ENCODE measurements at regions not wholly inside any gene's neighbourhood (a gene's known extent, or its start where the extent isn't known, plus 50 kb on each side); places are given as distances from the start of the nearest gene placed in this dataset.

GRCh38 chr1:14027099-14027498 lies 327.1 kb downstream of the PRDM2 start:
- TF ChIP-seq, protein P1, sequence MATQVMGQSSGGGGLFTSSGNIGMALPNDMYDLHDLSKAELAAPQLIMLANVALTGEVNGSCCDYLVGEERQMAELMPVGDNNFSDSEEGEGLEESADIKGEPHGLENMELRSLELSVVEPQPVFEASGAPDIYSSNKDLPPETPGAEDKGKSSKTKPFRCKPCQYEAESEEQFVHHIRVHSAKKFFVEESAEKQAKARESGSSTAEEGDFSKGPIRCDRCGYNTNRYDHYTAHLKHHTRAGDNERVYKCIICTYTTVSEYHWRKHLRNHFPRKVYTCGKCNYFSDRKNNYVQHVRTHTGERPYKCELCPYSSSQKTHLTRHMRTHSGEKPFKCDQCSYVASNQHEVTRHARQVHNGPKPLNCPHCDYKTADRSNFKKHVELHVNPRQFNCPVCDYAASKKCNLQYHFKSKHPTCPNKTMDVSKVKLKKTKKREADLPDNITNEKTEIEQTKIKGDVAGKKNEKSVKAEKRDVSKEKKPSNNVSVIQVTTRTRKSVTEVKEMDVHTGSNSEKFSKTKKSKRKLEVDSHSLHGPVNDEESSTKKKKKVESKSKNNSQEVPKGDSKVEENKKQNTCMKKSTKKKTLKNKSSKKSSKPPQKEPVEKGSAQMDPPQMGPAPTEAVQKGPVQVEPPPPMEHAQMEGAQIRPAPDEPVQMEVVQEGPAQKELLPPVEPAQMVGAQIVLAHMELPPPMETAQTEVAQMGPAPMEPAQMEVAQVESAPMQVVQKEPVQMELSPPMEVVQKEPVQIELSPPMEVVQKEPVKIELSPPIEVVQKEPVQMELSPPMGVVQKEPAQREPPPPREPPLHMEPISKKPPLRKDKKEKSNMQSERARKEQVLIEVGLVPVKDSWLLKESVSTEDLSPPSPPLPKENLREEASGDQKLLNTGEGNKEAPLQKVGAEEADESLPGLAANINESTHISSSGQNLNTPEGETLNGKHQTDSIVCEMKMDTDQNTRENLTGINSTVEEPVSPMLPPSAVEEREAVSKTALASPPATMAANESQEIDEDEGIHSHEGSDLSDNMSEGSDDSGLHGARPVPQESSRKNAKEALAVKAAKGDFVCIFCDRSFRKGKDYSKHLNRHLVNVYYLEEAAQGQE (IDR thresholded peaks at IDR 0.05; ENCODE audit: low read depth): no peak
- TF ChIP-seq TAF1 (IDR thresholded peaks at IDR 0.05; ENCODE audit: low read depth) (no peak), YY1 (IDR thresholded peaks at IDR 0.05; ENCODE audit: low read depth) (no peak), EP300 (IDR thresholded peaks at IDR 0.05; ENCODE audit: borderline replicate concordance) (no peak), RAD21 (IDR thresholded peaks at IDR 0.05; ENCODE audit: low read depth) (no peak), ZBTB7A (IDR thresholded peaks at IDR 0.05; ENCODE audit: low read depth) (no peak), TEAD4 (IDR thresholded peaks at IDR 0.05) (no peak), EGR1 (IDR thresholded peaks at IDR 0.05) (no peak), MAX (IDR thresholded peaks at IDR 0.05) (no peak), CEBPB (IDR thresholded peaks at IDR 0.05) (no peak)
- TF ChIP-seq, protein P2, sequence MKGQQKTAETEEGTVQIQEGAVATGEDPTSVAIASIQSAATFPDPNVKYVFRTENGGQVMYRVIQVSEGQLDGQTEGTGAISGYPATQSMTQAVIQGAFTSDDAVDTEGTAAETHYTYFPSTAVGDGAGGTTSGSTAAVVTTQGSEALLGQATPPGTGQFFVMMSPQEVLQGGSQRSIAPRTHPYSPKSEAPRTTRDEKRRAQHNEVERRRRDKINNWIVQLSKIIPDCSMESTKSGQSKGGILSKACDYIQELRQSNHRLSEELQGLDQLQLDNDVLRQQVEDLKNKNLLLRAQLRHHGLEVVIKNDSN (IDR thresholded peaks at IDR 0.05): no peak
